Activated naive CD4-positive, alpha-beta T cell treated with anti-CD3 and anti-CD28 coated beads, Interleukin-2, amount 10 ng/mL, durations not matched to agents 7 days and 5 days (primary cell): ENCODE measurements at regions not wholly inside any gene's neighbourhood (a gene's known extent, or its start where the extent isn't known, plus 50 kb on each side); places are given as distances from the start of the nearest gene placed in this dataset.

ENCODE experiments used
- CTCF ChIA-PET: fragments of 350-600 bp; sonication (Branson Sonifier 250); formaldehyde crosslinking; loops from one replicate; lab custom pipeline; 2021; ENCODE audit warnings: antibody characterized with exemption; lab: Charles Lee
- DNase-seq: peaks from one replicate; pipeline ENCODE4 v3.0.0-alpha.2; 2020
- H3K27ac Mint-ChIP-seq: one replicate; pipeline ENCODE4 v1.8.0; 2021; ENCODE audit warnings: mild to moderate bottlenecking, moderate library complexity, mixed read lengths
- H3K27me3 Mint-ChIP-seq: one replicate; pipeline ENCODE4 v1.8.0; 2021; ENCODE audit warnings: mild to moderate bottlenecking, mixed read lengths
- H3K36me3 Mint-ChIP-seq: one replicate; pipeline ENCODE4 v1.8.0; 2021; ENCODE audit warnings: mixed read lengths
- H3K4me1 Mint-ChIP-seq: one replicate; pipeline ENCODE4 v1.8.0; 2021; ENCODE audit warnings: mixed read lengths
- H3K4me3 Mint-ChIP-seq: one replicate; pipeline ENCODE4 v1.8.0; 2021; ENCODE audit warnings: mild to moderate bottlenecking, moderate library complexity, mixed read lengths
- H3K9me3 Mint-ChIP-seq: one replicate; pipeline ENCODE4 v1.8.0; 2021; ENCODE audit warnings: mixed read lengths

- Mint-ChIP-seq H3K27me3 (no peaks in the 10 kb centered on the region), H3K9me3 (peaks cover 2% of the 10 kb centered on the region), H3K36me3 (no peaks in the 10 kb centered on the region), H3K4me3 (no peak overlapping the region), H3K4me1 (no peaks in the 10 kb centered on the region), H3K27ac (no peak overlapping the region)
- CTCF ChIA-PET: no interaction called here
- DNase-seq: no peak
These were observed 292.8 kb downstream of the CCDC85A start for GRCh38 chr2:56476509-56477071.

GRCh38 chr2:56478027-56478426, 294.2 kb downstream of the CCDC85A start:
- H3K36me3 Mint-ChIP-seq: no peaks in the 10 kb centered on the region
- H3K9me3 Mint-ChIP-seq: peaks cover 2% of the 10 kb centered on the region
- H3K27ac Mint-ChIP-seq: no peak overlapping the region

GRCh38 chr2:56483081-56483480, 299.3 kb downstream of the CCDC85A start:
- Mint-ChIP-seq H3K9me3 (peaks cover 2% of the 10 kb centered on the region), H3K27ac (no peak overlapping the region), H3K4me1 (no peaks in the 10 kb centered on the region), H3K36me3 (no peaks in the 10 kb centered on the region), H3K4me3 (no peak overlapping the region), H3K27me3 (no peaks in the 10 kb centered on the region)
- CTCF ChIA-PET: no interaction called here
- DNase-seq: no peak

More at GRCh38 chr2:56478027-56478426, 294.2 kb downstream of the CCDC85A start:
- Mint-ChIP-seq H3K4me3 (no peak overlapping the region), H3K4me1 (no peaks in the 10 kb centered on the region), H3K27me3 (no peaks in the 10 kb centered on the region)
- CTCF ChIA-PET: no interaction called here
- no peak for DNase-seq

- no peaks in the 10 kb centered on the region for H3K36me3 Mint-ChIP-seq
- no peak for DNase-seq
- no peak overlapping the region for H3K4me3 Mint-ChIP-seq
- H3K27ac Mint-ChIP-seq: no peak overlapping the region
- no peaks in the 10 kb centered on the region for H3K27me3 Mint-ChIP-seq
- CTCF ChIA-PET: no interaction called here
- H3K4me1 Mint-ChIP-seq: no peaks in the 10 kb centered on the region
- H3K9me3 Mint-ChIP-seq: peaks cover 2% of the 10 kb centered on the region
These were observed 301.1 kb downstream of the CCDC85A start for GRCh38 chr2:56484906-56485305.

- Mint-ChIP-seq H3K9me3 (no peaks in the 10 kb centered on the region), H3K4me1 (no peaks in the 10 kb centered on the region), H3K27ac (no peak overlapping the region), H3K27me3 (no peaks in the 10 kb centered on the region), H3K4me3 (no peak overlapping the region), H3K36me3 (no peaks in the 10 kb centered on the region)
- CTCF ChIA-PET: no interaction called here
- DNase-seq: no peak
These were observed 316.5 kb downstream of the CCDC85A start for GRCh38 chr2:56500317-56500716.

GRCh38 chr2:56502616-56503015, 318.8 kb downstream of the CCDC85A start:
- no peaks in the 10 kb centered on the region for H3K4me1 Mint-ChIP-seq
- H3K36me3 Mint-ChIP-seq: no peaks in the 10 kb centered on the region
- no peaks in the 10 kb centered on the region for H3K27me3 Mint-ChIP-seq
- no peak overlapping the region for H3K4me3 Mint-ChIP-seq
- peaks cover 1% of the 10 kb centered on the region for H3K9me3 Mint-ChIP-seq
- no peak overlapping the region for H3K27ac Mint-ChIP-seq
- CTCF ChIA-PET: no interaction called here
- DNase-seq: no peak

GRCh38 chr2:56505885-56506284, 322.1 kb downstream of the CCDC85A start:
- Mint-ChIP-seq H3K4me3 (no peak overlapping the region), H3K27ac (no peak overlapping the region), H3K4me1 (no peaks in the 10 kb centered on the region), H3K9me3 (peaks cover 4% of the 10 kb centered on the region), H3K36me3 (no peaks in the 10 kb centered on the region), H3K27me3 (no peaks in the 10 kb centered on the region)
- CTCF ChIA-PET: no interaction called here
- no peak for DNase-seq

GRCh38 chr2:56508662-56509061, 324.9 kb downstream of the CCDC85A start:
- Mint-ChIP-seq H3K4me1 (no peaks in the 10 kb centered on the region), H3K9me3 (peaks cover 4% of the 10 kb centered on the region), H3K36me3 (no peaks in the 10 kb centered on the region), H3K4me3 (no peak overlapping the region), H3K27me3 (no peaks in the 10 kb centered on the region), H3K27ac (no peak overlapping the region)
- DNase-seq: no peak
- CTCF ChIA-PET: no interaction called here

- CTCF ChIA-PET: no interaction called here
- Mint-ChIP-seq H3K27ac (no peak overlapping the region), H3K9me3 (peaks cover 4% of the 10 kb centered on the region), H3K4me3 (no peak overlapping the region), H3K27me3 (no peaks in the 10 kb centered on the region), H3K36me3 (no peaks in the 10 kb centered on the region), H3K4me1 (no peaks in the 10 kb centered on the region)
- no peak for DNase-seq
These were observed 326.8 kb downstream of the CCDC85A start for GRCh38 chr2:56510610-56511009.

GRCh38 chr2:56515399-56515798, 331.6 kb downstream of the CCDC85A start:
- Mint-ChIP-seq H3K9me3 (no peaks in the 10 kb centered on the region), H3K4me3 (no peak overlapping the region), H3K27me3 (no peaks in the 10 kb centered on the region), H3K36me3 (no peaks in the 10 kb centered on the region), H3K27ac (no peak overlapping the region), H3K4me1 (no peaks in the 10 kb centered on the region)
- no peak for DNase-seq
- CTCF ChIA-PET: no interaction called here

GRCh38 chr2:56519806-56520205, 336.0 kb downstream of the CCDC85A start:
- no peak for DNase-seq
- H3K27me3 Mint-ChIP-seq: no peaks in the 10 kb centered on the region
- H3K4me1 Mint-ChIP-seq: no peaks in the 10 kb centered on the region
- H3K4me3 Mint-ChIP-seq: no peak overlapping the region
- H3K27ac Mint-ChIP-seq: no peak overlapping the region
- peaks cover 1% of the 10 kb centered on the region for H3K9me3 Mint-ChIP-seq
- CTCF ChIA-PET: no interaction called here
- no peaks in the 10 kb centered on the region for H3K36me3 Mint-ChIP-seq

- Mint-ChIP-seq H3K9me3 (peaks cover 4% of the 10 kb centered on the region), H3K27me3 (no peaks in the 10 kb centered on the region), H3K4me3 (no peak overlapping the region), H3K36me3 (no peaks in the 10 kb centered on the region), H3K27ac (no peak overlapping the region), H3K4me1 (no peaks in the 10 kb centered on the region)
- CTCF ChIA-PET: no interaction called here
- no peak for DNase-seq
These were observed 338.9 kb downstream of the CCDC85A start for GRCh38 chr2:56522605-56523089.

- DNase-seq: no peak
- Mint-ChIP-seq H3K27me3 (no peaks in the 10 kb centered on the region), H3K4me3 (no peak overlapping the region), H3K27ac (no peak overlapping the region), H3K36me3 (no peaks in the 10 kb centered on the region), H3K9me3 (peaks cover 4% of the 10 kb centered on the region), H3K4me1 (no peaks in the 10 kb centered on the region)
- CTCF ChIA-PET: no interaction called here
These were observed 340.0 kb downstream of the CCDC85A start for GRCh38 chr2:56523816-56524215.

GRCh38 chr2:56531668-56532420, 348.1 kb downstream of the CCDC85A start:
- Mint-ChIP-seq H3K9me3 (peaks cover 7% of the 10 kb centered on the region), H3K4me3 (no peak overlapping the region), H3K27ac (no peak overlapping the region)

GRCh38 chr2:56534321-56534720, 350.5 kb downstream of the CCDC85A start:
- Mint-ChIP-seq H3K27me3 (no peaks in the 10 kb centered on the region), H3K27ac (no peak overlapping the region), H3K4me3 (no peak overlapping the region), H3K4me1 (no peaks in the 10 kb centered on the region), H3K9me3 (peaks cover 6% of the 10 kb centered on the region), H3K36me3 (no peaks in the 10 kb centered on the region)
- CTCF ChIA-PET: no interaction called here
- no peak for DNase-seq

More at GRCh38 chr2:56531668-56532420, 348.1 kb downstream of the CCDC85A start:
- CTCF ChIA-PET: no interaction called here
- H3K27me3 Mint-ChIP-seq: no peaks in the 10 kb centered on the region
- H3K4me1 Mint-ChIP-seq: no peaks in the 10 kb centered on the region
- no peak for DNase-seq
- no peaks in the 10 kb centered on the region for H3K36me3 Mint-ChIP-seq
